ENCODE measurements at regions not wholly inside any gene's neighbourhood (a gene's known extent, or its start where the extent isn't known, plus 50 kb on each side); places are given as distances from the start of the nearest gene placed in this dataset.

- H3K27me3 Mint-ChIP-seq (ENCODE audit: low read depth), result no peaks in the 10 kb centered on the region
- no peak overlapping the region for H2AFZ ChIP-seq (ENCODE audit: low read length)
Observed at GRCh38 chr14:62304257-62304656, 542.0 kb downstream of the SNAPC1 start.

More at GRCh38 chr14:62304257-62304656, 542.0 kb downstream of the SNAPC1 start:
- Histone ChIP-seq H3K9ac (ENCODE audit: extremely low read depth, insufficient read length, low read length) (no peak overlapping the region), H2AK5ac (ENCODE audit: insufficient read length, low read length) (no peak overlapping the region), H4K20me1 (ENCODE audit: control insufficient read depth, insufficient read depth, insufficient read length) (no peaks in the 10 kb centered on the region), H3K4me1 (ENCODE audit: insufficient read depth, low read length) (peaks cover 3% of the 10 kb centered on the region; the same call in 1 of the 2 replicates), H3K27me3 (ENCODE audit: insufficient read depth, low read length) (no peaks in the 10 kb centered on the region), H2BK15ac (ENCODE audit: low read depth, low read length) (no peak overlapping the region), H4K91ac (ENCODE audit: insufficient read length, low read depth, low read length) (no peak overlapping the region), H3T11ph (ENCODE audit: low read length) (no peak overlapping the region), H3K18ac (ENCODE audit: insufficient read length, low read depth, low read length) (no peak overlapping the region), H2BK5ac (ENCODE audit: insufficient read length, low read length) (no peak overlapping the region), H4K8ac (replicated peaks; ENCODE audit: insufficient read length, low read depth, low read length) (no peak overlapping the region), H3K23ac (ENCODE audit: insufficient read length, low read depth, low read length) (no peak overlapping the region), H3K27ac (ENCODE audit: insufficient read length, low read depth, low read length) (no peak overlapping the region), H3K79me2 (ENCODE audit: insufficient read depth, low read length) (no peaks in the 10 kb centered on the region), H3K56ac (ENCODE audit: insufficient read length, low read depth, low read length) (no peak overlapping the region), H2BK120ac (ENCODE audit: low read depth, low read length, poor library complexity, severe bottlenecking) (no peak overlapping the region), H3K23me2 (ENCODE audit: insufficient read length, low read depth, low read length, poor library complexity, severe bottlenecking) (no peaks in the 10 kb centered on the region), H4K5ac (ENCODE audit: insufficient read length, low read depth, low read length) (no peak overlapping the region), H3K79me1 (ENCODE audit: insufficient read depth, low read depth, low read length, poor library complexity, severe bottlenecking) (no peaks in the 10 kb centered on the region), H2BK20ac (ENCODE audit: low read depth, low read length, poor library complexity, severe bottlenecking) (no peak overlapping the region), H3K4ac (ENCODE audit: low read depth, low read length) (no peak overlapping the region), H3K14ac (ENCODE audit: insufficient read depth, low read length) (no peak overlapping the region), H2BK12ac (ENCODE audit: insufficient read length, low read depth, low read length) (no peak overlapping the region), H3K9me3 (ENCODE audit: control insufficient read depth, low read depth, low read length) (no peaks in the 10 kb centered on the region), H3K4me2 (ENCODE audit: insufficient read depth, insufficient read length, low read length) (no peak overlapping the region)
- Mint-ChIP-seq H3K9me3 (peaks cover 0 to 3% of the 10 kb centered on the region in 2 experiments; a peak in 2 of 5 replicates), H3K4me1 (peaks cover 5 to 6% of the 10 kb centered on the region in 2 experiments), H3K4me3 (no peak overlapping the region), H3K27ac (no peak overlapping the region), H3K36me3 (ENCODE audit: insufficient read depth in 1 of 3, low read depth in 3 of 3) (0 out of 7 replicates have a peak, but pooled peaks cover 0 to 4% (median 0%) of the 10 kb centered on the region in 3 experiments)
- TF ChIP-seq CTCF (conservative IDR thresholded peaks at IDR 0.05), result no peak
- no CpG with 5 or more reads among the region's 3 CpGs for WGBS (ENCODE audit: extremely low coverage, insufficient read length, low lambda C conversion rate)
- no peak for DNase-seq

Measured in H9 (cell line).